HEK293T (cell line): ENCODE measurements at regions not wholly inside any gene's neighbourhood (a gene's known extent, or its start where the extent isn't known, plus 50 kb on each side); places are given as distances from the start of the nearest gene placed in this dataset.
"Not testable (repeated sequence)": the region's sequence is repeated elsewhere in the genome, so short reads cannot be mapped to it uniquely, and the experiment has no call there.

ENCODE experiments used
- BHLHE40 ChIP-seq: fragments of 450-650 bp; IDR thresholded peaks from 2 replicates; pipeline ENCODE4 v1.6.1; 2016; ENCODE audit warnings: mild to moderate bottlenecking, moderate library complexity, borderline replicate concordance
- FOXA1 ChIP-seq: fragments of 450-650 bp; IDR thresholded peaks from 2 replicates; pipeline ENCODE4 v1.6.1; 2016; ENCODE audit warnings: mild to moderate bottlenecking
- LEF1 ChIP-seq: fragments of 450-650 bp; IDR thresholded peaks from 2 replicates; pipeline ENCODE4 v1.6.1; 2017; ENCODE audit warnings: mild to moderate bottlenecking, borderline replicate concordance
- NFRKB ChIP-seq: fragments of 450-650 bp; IDR thresholded peaks from 2 replicates; pipeline ENCODE4 v1.6.1; 2016; ENCODE audit warnings: mild to moderate bottlenecking, moderate library complexity
- TARDBP ChIP-seq: fragments of 450-650 bp; IDR thresholded peaks from 2 replicates; pipeline ENCODE4 v1.6.1; 2016
- TF ChIP-seq, protein P1 (sequence below): fragments of 450-650 bp; IDR thresholded peaks from 2 replicates; pipeline ENCODE4 v1.6.1; 2016

DNA sequence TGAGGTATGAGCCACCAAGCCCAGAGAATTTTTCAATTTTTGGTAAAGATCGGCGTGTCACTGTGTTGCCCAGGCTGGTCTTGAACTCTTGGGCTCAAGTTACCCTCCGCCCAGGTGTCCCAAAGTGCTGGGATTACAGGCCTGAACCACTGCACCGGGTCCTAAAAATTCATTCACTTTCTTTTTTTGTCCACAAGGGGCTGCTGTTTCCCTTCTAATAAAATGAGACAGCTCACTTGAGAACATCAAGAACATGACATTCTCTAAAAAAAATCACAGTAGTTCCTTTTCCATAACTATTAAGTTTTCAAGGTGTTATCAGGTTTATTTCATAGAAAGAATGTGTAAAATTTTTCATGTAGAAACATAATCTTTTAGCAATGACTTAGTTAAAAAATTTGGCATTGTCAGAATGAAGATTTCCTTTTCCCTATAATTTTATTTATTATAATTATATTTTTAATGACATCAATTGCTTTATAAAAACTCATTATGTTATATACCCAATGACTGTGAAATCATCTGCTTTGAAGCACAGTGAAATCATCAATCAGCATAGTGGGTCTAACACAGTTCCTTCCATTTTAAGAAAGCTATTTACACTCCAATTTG lies 1723.8 kb upstream of the DEFB115 start:
- TF ChIP-seq, protein P1, sequence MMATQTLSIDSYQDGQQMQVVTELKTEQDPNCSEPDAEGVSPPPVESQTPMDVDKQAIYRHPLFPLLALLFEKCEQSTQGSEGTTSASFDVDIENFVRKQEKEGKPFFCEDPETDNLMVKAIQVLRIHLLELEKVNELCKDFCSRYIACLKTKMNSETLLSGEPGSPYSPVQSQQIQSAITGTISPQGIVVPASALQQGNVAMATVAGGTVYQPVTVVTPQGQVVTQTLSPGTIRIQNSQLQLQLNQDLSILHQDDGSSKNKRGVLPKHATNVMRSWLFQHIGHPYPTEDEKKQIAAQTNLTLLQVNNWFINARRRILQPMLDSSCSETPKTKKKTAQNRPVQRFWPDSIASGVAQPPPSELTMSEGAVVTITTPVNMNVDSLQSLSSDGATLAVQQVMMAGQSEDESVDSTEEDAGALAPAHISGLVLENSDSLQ, result not testable (repeated sequence)
- TF ChIP-seq NFRKB, FOXA1, LEF1, TARDBP, BHLHE40: not testable (repeated sequence)
